Keratinocyte (primary cell): ENCODE measurements at regions not wholly inside any gene's neighbourhood (a gene's known extent, or its start where the extent isn't known, plus 50 kb on each side); places are given as distances from the start of the nearest gene placed in this dataset.

Experiments used
- DNase-seq: peaks from one replicate; pipeline ENCODE4 v3.0.0-alpha.2; 2011; ENCODE audit warnings: low read depth, missing footprints, low spot score
- FAIRE-seq: peaks from 2 replicates; lab custom pipeline; 2011; peaks lifted over from hg19 to GRCh38; lab: Jason Lieb, UNC
- H2AFZ ChIP-seq: 2 replicates; pipeline ENCODE4 v1.6.0; 2012; ENCODE audit warnings: low read length, control low read depth, inconsistent platforms; ENCODE audit not compliant: control insufficient read depth
- H3K27ac ChIP-seq: 2 replicates; pipeline ENCODE4 v1.5.1; 2011; ENCODE audit warnings: low read length; ENCODE audit not compliant: control insufficient read depth, insufficient read depth
- H3K27me3 ChIP-seq: 3 replicates; pipeline ENCODE4 v1.6.0; 2011; ENCODE audit warnings: low read length; ENCODE audit not compliant: control insufficient read depth, insufficient read depth; ENCODE audit errors: extremely low read depth
- H3K36me3 ChIP-seq, 2 experiments: 2 replicates in 1 of 2; 3 replicates in 1 of 2; pipeline ENCODE4 v1.5.1; 2011; ENCODE audit warnings: low read length in 2 of 2, mild to moderate bottlenecking in 1 of 2; ENCODE audit not compliant: control insufficient read depth in 2 of 2, insufficient read depth in 2 of 2; ENCODE audit errors: extremely low read depth in 1 of 2
- H3K4me1 ChIP-seq: 3 replicates; pipeline ENCODE4 v1.5.1; 2011; ENCODE audit warnings: low read length; ENCODE audit not compliant: control insufficient read depth, insufficient read depth; ENCODE audit errors: extremely low read depth
- H3K4me2 ChIP-seq: 3 replicates; pipeline ENCODE4 v1.6.0; 2011; ENCODE audit warnings: low read depth, low read length; ENCODE audit not compliant: control insufficient read depth, insufficient read depth; ENCODE audit errors: extremely low read depth
- H3K4me3 ChIP-seq, 3 experiments: fragments of 200-600 bp in 1 of 3; sonication (generic) in 1 of 3; 2 replicates in 2 of 3; 3 replicates in 1 of 3; pipeline ENCODE4 v1.5.1; 2011 to 2016; ENCODE audit warnings: low read length in 3 of 3, mild to moderate bottlenecking in 3 of 3, control low read depth in 2 of 3, inconsistent platforms in 1 of 3, low read depth in 1 of 3, mixed read lengths in 1 of 3, mixed run types in 1 of 3, moderate library complexity in 1 of 3; ENCODE audit not compliant: control insufficient read depth in 2 of 3, insufficient read depth in 2 of 3; ENCODE audit errors: extremely low read depth in 1 of 3
- H3K79me2 ChIP-seq: 2 replicates; pipeline ENCODE4 v1.6.0; 2012; ENCODE audit warnings: low read length; ENCODE audit not compliant: control insufficient read depth, insufficient read depth
- H3K9ac ChIP-seq: 3 replicates; pipeline ENCODE4 v1.6.0; 2011; ENCODE audit warnings: low read length; ENCODE audit not compliant: control insufficient read depth, insufficient read depth; ENCODE audit errors: extremely low read depth
- H3K9me1 ChIP-seq: 3 replicates; pipeline ENCODE4 v1.6.0; 2011; ENCODE audit warnings: low read length; ENCODE audit not compliant: control insufficient read depth, insufficient read depth; ENCODE audit errors: extremely low read depth
- H3K9me3 ChIP-seq: 2 replicates; pipeline ENCODE4 v1.5.1; 2012; ENCODE audit warnings: low read depth, low read length; ENCODE audit not compliant: control insufficient read depth
- H4K20me1 ChIP-seq: 3 replicates; pipeline ENCODE4 v1.6.0; 2011; ENCODE audit warnings: low read length; ENCODE audit not compliant: control insufficient read depth, insufficient read depth; ENCODE audit errors: extremely low read depth
- EZH2 ChIP-seq: IDR thresholded peaks from one replicate; pipeline ENCODE4 v1.6.1; 2012; ENCODE audit warnings: inconsistent platforms, mild to moderate bottlenecking, low read length, moderate library complexity
- dilution Hi-C: fragments of 300-500 bp; cut with MboI; formaldehyde crosslinking; loops from one replicate; pipeline ENCODE4 v1.7.0; 2020; ENCODE audit warnings: low sequenced_read_pairs; ENCODE audit not compliant: extremely low pct_ligation_motif_present
- TF ChIP-seq, protein P1 (sequence below), 3 experiments: IDR thresholded peaks in 1 of 3; conservative IDR thresholded peaks in 1 of 3; optimal IDR thresholded peaks in 1 of 3; 2 replicates in 2 of 3; 3 replicates in 1 of 3; pipeline versions ENCODE3 to v1.5.1; 2011; ENCODE audit warnings: low read length in 3 of 3, mild to moderate bottlenecking in 3 of 3, moderate library complexity in 2 of 3, control low read depth in 1 of 3, inconsistent platforms in 1 of 3; ENCODE audit not compliant: insufficient read depth in 2 of 3; ENCODE audit errors: extremely low read depth in 1 of 3

DNA sequence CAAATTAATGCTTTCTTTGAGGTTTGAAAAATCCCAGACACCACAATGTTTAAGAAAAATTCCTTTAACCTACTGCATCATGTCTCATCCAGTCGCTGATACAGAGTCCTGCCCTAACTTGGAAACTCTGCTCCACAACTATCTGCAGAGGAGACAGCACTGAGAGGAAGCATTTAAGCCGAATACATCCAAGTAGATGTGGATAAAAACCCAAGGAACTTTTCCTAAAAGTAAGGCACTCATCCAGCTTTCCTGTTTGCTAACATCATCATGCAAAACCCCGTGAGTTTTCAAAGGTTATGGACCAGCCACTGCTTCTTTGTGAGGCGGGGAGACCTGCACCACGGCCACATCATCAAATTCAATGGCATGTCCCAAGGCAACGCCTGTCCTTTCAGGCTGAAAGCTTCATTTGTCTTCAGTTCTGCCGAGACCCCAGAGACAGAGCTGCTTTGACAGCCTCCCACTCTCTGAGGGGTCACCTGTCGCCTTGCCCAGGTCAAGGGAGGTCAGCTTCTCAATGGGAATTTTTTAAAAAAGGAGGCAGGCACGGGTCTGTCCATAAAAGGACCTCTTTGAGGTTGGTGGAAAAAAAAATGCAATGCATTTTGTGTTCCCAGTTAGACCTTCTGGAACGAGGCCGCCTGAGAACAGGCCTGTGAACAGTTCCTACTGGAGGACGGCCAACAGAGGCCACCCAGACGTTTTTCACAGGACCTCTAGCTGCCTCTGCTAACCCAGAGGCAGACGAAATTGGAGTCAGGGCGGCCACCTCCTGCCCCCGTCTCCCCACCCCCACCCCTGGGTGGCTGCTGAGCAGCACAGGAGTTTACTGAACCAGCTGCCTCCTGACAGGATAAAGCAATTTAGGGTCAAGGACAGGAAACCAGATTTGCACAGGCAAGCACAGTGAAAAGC lies 142.5 kb upstream of the HDDC2 start:
- FAIRE-seq (no peak), DNase-seq (no peak)
- no peak overlapping the region for H2AFZ ChIP-seq
- dilution Hi-C loops, result no loop called here
- H3K36me3 ChIP-seq, result no peaks in the 10 kb centered on the region
- H3K9ac ChIP-seq, result no peak overlapping the region
- H3K4me2 ChIP-seq, result no peak overlapping the region
- TF ChIP-seq, protein P1, sequence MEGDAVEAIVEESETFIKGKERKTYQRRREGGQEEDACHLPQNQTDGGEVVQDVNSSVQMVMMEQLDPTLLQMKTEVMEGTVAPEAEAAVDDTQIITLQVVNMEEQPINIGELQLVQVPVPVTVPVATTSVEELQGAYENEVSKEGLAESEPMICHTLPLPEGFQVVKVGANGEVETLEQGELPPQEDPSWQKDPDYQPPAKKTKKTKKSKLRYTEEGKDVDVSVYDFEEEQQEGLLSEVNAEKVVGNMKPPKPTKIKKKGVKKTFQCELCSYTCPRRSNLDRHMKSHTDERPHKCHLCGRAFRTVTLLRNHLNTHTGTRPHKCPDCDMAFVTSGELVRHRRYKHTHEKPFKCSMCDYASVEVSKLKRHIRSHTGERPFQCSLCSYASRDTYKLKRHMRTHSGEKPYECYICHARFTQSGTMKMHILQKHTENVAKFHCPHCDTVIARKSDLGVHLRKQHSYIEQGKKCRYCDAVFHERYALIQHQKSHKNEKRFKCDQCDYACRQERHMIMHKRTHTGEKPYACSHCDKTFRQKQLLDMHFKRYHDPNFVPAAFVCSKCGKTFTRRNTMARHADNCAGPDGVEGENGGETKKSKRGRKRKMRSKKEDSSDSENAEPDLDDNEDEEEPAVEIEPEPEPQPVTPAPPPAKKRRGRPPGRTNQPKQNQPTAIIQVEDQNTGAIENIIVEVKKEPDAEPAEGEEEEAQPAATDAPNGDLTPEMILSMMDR (optimal IDR thresholded peaks at IDR 0.05 in 1 of 3, IDR thresholded peaks at IDR 0.05 in 1 of 3, conservative IDR thresholded peaks at IDR 0.05 in 1 of 3; ENCODE audit: extremely low read depth in 1 of 3, insufficient read depth in 2 of 3, low read length in 3 of 3), result no peak
- no peak for TF ChIP-seq EZH2
- H3K9me1 ChIP-seq, result no peaks in the 10 kb centered on the region
- no peak overlapping the region for H3K27ac ChIP-seq
- no peak overlapping the region for H3K4me3 ChIP-seq
- no peaks in the 10 kb centered on the region for H4K20me1 ChIP-seq
- H3K9me3 ChIP-seq, result no peaks in the 10 kb centered on the region
- H3K4me1 ChIP-seq, result no peaks in the 10 kb centered on the region
- H3K27me3 ChIP-seq, result no peaks in the 10 kb centered on the region
- no peaks in the 10 kb centered on the region for H3K79me2 ChIP-seq

DNA sequence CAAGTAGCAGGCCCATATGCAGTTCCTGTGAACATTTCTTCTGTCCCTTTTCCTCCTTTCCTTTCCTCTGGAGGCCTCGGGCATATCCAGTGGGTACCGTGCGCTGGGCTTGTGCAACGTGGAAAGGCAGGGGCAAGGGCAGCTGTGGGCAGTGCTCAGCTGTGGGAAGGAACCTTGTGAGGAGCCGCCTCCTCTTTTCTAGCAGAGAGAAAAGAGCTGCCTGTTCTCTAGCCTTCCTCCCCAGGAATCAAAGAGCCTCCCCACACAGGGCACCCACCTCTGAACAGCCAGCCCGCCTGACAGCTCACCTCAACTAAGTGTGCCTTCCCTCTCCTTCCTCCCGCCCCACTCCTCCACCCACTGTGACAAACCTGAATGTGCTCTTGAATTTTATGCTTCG lies 143.3 kb upstream of the HDDC2 start:
- dilution Hi-C loops, result no loop called here
- FAIRE-seq (no peak), DNase-seq (no peak)
- no peak overlapping the region for H3K4me2 ChIP-seq
- H3K79me2 ChIP-seq, result no peaks in the 10 kb centered on the region
- H3K27me3 ChIP-seq, result no peaks in the 10 kb centered on the region
- no peak overlapping the region for H3K4me3 ChIP-seq
- peaks cover 3% of the 10 kb centered on the region for H4K20me1 ChIP-seq
- no peaks in the 10 kb centered on the region for H3K9me3 ChIP-seq
- H3K9ac ChIP-seq, result no peak overlapping the region
- no peaks in the 10 kb centered on the region for H3K4me1 ChIP-seq
- no peaks in the 10 kb centered on the region for H3K9me1 ChIP-seq
- H2AFZ ChIP-seq, result no peak overlapping the region
- no peak overlapping the region for H3K27ac ChIP-seq
- no peaks in the 10 kb centered on the region for H3K36me3 ChIP-seq
- TF ChIP-seq, protein P1 (optimal IDR thresholded peaks at IDR 0.05 in 1 of 3, IDR thresholded peaks at IDR 0.05 in 1 of 3, conservative IDR thresholded peaks at IDR 0.05 in 1 of 3; ENCODE audit: extremely low read depth in 1 of 3, insufficient read depth in 2 of 3, low read length in 3 of 3), result no peak
- TF ChIP-seq EZH2, result no peak
